HG02642 (cell line): ENCODE measurements at regions not wholly inside any gene's neighbourhood (a gene's known extent, or its start where the extent isn't known, plus 50 kb on each side); places are given as distances from the start of the nearest gene placed in this dataset.
"Not testable (repeated sequence)": the region's sequence is repeated elsewhere in the genome, so short reads cannot be mapped to it uniquely, and the experiment has no call there.

Experiments
- ATAC-seq: cut with Tn5 transposase; IDR thresholded peaks from one replicate; pipeline ENCODE4 v1.9.1; 2021; ENCODE audit warnings: mild to moderate bottlenecking; ENCODE audit not compliant: unreplicated experiment, poor library complexity

DNA sequence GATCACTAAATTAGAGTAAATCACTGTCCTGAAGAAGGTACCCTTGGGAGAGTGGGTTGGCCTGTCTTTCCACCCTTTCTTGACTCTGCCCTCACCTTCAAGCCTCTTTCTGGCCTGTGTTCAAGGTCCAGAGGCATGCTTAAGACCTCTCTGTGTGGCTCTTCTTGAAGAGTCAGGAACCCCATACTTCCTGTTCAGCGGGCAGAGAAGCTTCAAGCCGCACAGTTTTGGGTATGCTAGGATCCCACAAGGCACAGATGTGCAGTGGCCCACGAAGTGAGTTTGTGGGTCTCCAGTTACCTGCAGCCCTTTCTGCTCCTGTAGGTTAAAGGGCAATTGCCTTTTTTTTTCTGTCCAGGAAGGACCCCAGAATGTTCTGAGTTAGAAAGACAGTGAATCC lies 185.4 kb downstream of the FAM72C start:
- not testable (repeated sequence) for ATAC-seq

DNA sequence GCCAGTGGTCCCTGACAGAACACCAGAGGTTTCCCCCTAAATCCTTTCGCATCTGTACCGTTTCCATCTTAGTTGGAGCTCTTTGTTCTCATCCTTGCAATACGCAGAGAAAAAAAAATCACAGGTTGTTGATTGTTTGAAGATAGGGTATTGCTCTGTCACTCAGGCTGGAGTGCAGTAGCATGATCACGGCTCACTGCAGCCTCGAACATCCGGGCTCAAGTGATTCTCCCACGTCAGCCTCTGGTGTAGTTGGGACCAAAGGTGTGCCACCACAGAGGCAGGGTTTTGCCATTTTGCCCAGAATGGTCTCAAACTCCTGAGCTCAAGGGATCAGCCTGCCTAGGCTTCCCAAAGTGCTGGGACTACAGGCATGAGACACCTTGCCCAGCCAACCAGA lies 185.9 kb downstream of the FAM72C start:
- ATAC-seq = not testable (repeated sequence)

DNA sequence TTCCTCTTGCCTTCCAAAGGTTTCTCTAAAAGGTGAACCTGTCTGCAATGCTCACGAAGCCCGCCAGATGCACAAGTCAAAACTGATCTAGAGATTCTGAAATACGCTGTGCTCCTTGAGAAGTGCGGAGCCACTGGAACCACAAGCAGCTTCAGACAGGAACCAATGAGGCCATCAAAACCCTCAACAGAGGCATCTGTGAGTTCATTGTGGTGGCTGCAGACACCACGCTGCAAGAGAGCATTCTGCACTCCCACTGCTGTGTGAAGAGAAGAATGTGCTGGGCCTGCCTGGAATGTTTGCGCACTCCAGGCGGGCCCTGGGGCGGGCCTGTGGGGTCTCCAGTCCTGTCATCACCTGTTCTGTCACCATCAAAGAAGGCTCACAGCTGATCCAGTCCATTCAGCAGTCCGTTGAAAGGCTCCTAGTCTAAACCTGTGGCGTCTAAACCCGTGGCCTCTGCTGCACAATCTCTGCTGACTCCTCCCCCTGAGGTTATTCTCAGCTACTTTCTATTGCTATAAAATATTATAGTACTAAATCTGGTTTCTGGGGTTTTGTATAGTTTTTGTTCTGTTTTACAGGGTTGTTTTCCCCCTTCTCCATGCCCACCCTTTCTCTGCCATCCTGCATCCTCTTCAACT lies 187.4 kb downstream of the FAM72C start:
- not testable (repeated sequence) for ATAC-seq

DNA sequence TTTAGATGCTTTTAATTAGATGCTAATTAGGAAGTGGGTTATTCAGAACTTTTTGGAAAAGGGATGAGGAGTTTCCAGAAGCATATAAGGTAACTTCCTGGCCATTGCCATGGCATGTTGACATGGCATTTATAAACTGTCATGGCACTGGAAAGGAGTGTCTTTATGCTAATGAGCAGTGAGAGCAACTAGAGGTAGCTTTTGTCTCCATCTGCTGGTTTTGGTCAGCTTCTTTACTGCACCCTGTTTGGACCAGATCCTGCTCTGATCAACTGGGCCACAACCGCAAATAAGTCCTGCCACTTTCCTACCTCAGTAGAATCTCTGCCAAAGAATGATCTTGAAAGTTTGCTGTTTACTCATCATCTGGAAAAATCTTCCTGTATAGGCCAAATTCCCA lies 193.6 kb downstream of the FAM72C start:
- ATAC-seq = not testable (repeated sequence)

- not testable (repeated sequence) for ATAC-seq
These were observed 207.0 kb downstream of the FAM72C start for GRCh38 chr1:143764831-143765230.

GRCh38 chr1:143760366-143760765 lies 211.4 kb downstream of the FAM72C start:
- not testable (repeated sequence) for ATAC-seq

DNA sequence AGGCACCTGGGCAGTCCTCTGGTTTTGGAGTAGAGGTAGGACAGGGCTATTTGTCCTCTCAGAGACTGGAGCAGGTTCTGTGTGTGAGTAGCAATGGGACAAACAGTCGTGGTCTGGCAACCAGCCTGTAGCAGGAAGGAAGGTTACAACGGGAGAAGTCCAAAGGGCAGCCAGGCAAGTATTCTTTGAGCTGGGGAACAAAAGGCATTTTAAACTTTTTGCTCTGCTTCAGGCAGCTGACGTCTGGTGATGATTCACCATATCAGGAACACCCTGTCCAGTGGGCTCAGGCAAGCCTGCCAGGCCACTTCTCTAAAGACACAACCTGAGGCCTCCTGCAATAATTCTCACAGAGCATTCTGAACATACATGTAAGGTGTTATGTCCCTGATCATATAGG lies 215.8 kb downstream of the FAM72C start:
- not testable (repeated sequence) for ATAC-seq

DNA sequence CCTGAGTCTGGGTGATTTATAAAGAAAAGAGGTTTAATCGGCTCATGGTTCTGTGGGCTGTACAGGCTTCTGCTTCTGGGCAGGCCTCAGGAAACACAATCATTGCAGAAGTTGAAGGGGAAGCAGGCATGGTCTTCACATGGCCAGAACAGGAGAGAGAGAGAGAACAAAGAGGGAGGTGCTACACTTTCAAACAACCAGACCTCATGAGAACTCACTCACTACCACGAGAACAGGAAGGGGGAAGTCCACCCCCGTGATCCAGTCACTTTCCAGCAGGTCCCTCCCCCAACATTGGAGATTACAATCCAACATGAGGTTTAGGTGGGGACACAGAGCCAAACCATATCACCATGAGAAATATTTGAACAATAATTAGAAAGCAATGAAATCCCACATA lies 222.9 kb downstream of the FAM72C start:
- no peak for ATAC-seq

DNA sequence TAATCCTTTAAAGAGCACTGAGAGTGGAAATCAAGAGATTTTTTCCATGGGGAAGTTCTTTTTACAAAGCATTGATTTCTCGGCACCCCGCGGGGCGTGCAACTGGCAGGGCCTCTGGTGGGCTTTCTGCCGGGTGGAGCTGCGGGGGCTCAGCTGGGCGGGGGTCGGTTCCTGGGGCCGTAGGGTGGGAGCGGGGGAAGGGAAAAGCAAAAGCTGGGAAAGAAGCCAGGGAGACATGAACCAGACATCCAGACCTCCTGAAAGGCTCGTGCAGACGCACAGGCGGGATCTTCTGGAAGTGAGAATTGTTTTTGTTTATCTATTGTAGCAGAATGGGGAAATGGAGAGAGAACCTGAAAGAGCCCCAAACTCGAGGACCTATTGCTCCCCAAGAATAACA lies 235.2 kb downstream of the FAM72C start:
- no peak for ATAC-seq

GRCh38 chr1:143735764-143736461 lies 235.9 kb downstream of the FAM72C start:
- no peak for ATAC-seq

- not testable (repeated sequence) for ATAC-seq
These were observed 237.5 kb downstream of the FAM72C start for GRCh38 chr1:143734261-143734660.

DNA sequence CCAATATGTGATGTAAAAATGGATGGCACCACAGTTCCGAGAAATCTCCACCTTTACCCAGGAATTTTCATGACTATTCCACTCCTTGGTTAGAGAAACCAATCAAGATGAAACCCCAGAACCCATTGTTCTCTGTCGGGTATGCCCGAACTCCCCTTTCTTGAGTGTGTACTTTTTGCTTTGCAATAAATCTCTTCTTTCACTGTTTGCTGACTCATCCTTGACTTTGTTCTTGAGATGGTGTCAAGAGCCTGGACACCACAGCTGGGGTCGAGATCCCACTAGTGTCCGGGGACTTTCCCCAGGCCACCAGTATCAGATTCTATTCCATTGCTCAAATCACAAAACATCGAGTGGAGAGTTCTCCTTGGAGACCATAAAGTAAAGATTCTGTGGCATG lies 240.9 kb downstream of the FAM72C start:
- ATAC-seq = not testable (repeated sequence)

DNA sequence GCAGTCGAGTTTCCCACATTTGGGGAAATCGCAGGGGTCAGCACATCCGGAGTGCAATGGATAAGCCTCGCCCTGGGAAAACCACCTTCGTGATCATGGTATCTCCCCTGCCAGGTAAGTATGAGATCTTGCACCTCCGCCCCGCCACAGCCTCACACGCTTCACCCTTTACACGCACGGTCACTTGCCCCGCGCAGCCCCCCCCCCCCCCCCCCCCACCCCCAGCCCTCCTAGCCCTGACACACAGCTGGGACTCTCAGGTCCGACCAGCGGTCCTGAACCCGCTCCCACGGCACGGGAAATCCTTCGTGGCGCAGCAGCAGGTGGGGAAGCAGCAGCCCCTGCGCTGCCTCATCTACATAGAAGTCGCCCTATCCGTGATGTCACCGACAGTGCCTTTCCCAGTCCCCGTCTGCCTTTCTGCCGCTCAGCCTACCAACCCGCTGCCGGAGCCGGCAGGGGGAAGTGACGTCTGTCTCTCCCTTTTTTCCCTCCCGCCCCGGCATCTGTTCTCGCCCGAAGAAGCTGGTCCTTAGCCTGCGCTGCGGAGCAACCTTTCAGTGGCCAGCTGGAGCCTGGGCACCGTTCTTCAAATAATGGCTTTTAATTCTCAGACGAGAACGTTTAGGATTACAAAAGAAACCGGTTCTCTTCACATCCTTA lies 242.2 kb downstream of the FAM72C start:
- ATAC-seq = peak; percentile 72

DNA sequence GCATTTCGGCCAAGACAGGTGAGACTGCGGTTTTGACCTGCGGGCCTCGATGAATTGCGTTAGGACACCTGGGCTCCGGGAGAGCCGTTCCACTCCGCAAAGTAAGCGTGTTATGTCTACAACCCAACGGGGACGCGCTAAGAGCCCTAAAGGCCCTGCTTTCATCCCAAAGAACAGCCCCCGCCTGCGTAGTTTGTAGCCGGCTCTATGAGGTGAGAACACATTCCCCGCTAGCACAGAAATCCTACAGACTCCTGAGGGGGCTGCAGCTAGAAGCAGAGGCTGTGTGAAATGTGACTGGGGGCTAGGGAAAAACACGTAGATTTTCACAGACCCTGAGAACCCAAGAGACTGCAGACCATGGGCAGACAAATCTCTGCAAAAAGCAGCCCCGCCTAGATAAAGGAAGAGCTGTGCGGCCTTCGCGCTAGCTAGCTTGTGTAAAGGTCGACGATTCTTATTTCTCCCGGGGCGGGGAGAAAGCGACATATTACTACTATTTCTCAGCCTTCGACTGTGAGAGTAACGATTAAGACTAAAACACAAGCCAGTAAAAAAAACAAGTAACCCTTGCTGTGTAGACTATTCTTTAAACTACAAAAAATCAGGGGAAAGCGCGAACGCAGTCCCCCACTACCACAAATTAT lies 242.9 kb downstream of the FAM72C start:
- ATAC-seq = peak; percentile 88

DNA sequence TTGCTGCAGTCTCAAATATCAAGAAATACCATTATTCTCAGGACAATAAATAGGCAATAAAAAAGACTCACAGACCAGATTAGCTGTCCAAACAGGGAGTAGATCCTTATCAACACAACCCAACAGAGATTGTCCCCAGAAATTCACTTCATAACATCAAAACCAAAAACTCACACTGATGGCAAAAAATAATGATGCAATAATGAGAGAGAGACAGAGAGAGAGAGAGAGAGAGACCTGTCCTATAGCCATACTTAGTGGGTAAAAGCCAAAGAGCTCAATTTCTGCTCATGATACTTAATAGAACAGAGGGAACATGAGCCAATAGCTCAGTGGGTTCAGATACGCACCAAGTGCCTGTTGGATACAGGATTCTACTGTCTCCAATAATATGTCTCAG lies 244.5 kb downstream of the FAM72C start:
- ATAC-seq = no peak

DNA sequence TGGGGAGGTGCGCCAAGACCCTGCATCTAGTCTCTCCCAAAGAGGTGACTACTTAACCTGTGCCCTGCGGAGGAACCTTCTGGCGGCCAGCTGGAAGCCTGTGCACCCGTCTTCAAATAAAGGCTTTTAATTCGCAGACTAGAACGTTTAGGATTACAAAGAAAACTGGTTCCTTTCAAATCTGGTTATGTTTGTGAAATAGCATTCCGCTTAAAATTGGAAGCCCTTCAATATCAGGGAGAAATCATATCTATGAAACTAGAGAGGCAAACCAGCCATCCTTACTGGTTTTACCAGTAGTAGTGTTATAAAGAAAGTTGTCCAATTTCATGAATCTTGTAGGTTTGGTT lies 250.8 kb downstream of the FAM72C start:
- no peak for ATAC-seq

- no peak for ATAC-seq
These were observed 251.4 kb downstream of the FAM72C start for GRCh38 chr1:143720087-143721023.

DNA sequence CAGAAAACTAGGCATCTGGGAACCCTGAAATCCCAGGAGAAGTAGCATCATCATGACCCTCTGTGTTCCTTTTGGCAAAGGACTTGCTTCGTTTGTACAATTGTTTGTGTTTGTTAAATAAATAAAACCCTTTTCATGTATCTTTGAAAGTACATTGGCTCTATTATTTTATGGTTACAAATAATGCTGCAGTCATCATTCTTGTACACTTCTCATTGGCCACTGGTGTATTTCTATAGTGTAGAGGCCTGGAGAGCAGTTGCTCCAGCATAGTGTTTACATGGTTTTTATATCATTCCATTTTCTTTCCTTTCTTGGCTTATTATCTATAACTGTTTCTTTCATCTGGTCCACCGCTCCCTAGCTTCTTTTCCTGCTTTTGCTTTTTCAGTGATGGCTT lies 253.3 kb downstream of the FAM72C start:
- ATAC-seq = no peak

DNA sequence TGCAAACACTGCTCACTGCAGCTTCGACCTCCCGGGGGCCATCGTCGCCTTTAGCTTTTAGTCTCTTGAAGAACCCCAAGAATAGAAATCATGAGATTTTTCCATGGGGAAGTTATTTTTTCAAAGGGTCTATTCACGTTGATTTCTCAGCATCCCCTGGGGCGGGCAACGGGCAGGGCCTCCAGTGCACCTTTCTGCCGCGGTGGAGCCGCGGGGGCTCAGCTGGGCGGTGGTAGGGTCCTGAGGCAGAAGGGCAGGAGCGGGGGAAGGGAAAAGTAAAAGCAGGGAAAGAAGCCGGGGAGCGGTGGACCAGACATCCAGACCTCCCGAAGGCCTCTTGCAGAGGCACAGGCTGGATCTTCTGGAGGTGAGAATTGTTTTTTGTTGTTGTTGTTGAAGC lies 253.8 kb downstream of the FAM72C start:
- ATAC-seq = no peak

DNA sequence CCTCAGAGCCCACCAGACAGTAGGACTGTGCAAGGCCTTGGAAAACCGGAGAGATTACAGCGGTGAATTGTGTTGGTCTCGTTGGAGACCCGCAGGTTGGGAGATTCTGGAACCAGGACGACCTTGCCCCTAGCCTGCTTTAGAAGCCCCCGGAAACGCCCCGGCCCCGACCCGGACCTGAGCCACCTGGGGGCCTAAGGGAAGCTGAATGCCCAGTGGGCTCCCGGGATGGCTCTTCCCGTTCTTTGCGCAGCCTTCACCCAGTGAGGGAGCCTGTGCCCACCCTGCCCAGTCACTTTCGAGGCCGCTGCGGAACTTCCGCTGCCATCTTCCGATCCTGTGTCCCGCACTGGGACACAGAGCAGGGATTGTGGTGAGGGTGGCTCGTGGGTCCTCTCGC lies 254.4 kb downstream of the FAM72C start:
- ATAC-seq = no peak
